ENCODE measurements at regions not wholly inside any gene's neighbourhood (a gene's known extent, or its start where the extent isn't known, plus 50 kb on each side); places are given as distances from the start of the nearest gene placed in this dataset.

GRCh38 chr18:40011201-40011600 lies 1943.8 kb upstream of the PIK3C3 start:
- TF ChIP-seq POLR2AphosphoS5 (IDR thresholded peaks at IDR 0.05; ENCODE audit: low read depth, low read length) (no peak), FOXP2 (optimal IDR thresholded peaks at IDR 0.05; ENCODE audit: borderline replicate concordance, extremely low read depth, extremely low read length, insufficient read depth) (no peak), TAF1 (IDR thresholded peaks at IDR 0.05; ENCODE audit: borderline replicate concordance, insufficient read depth, low read length) (no peak), SIN3A (IDR thresholded peaks at IDR 0.05; ENCODE audit: borderline replicate concordance, insufficient read depth, low read length) (no peak)

All from PFSK-1 (cell line).